Left lung (tissue), 4 donors: ENCODE measurements at regions not wholly inside any gene's neighbourhood (a gene's known extent, or its start where the extent isn't known, plus 50 kb on each side); places are given as distances from the start of the nearest gene placed in this dataset.

ENCODE experiments used
- ATAC-seq: fragments of 200-7000 bp; cut with Tn5 transposase; one replicate; pipeline ENCODE4 v1.9.1; 2020; ENCODE audit warnings: moderate library complexity
- DNase-seq, 4 donors: peaks; one replicate each; pipeline ENCODE4 v3.0.0-alpha.2; 2013 to 2020
- H3K27ac ChIP-seq, 2 donors: fragments of 200-600 bp; sonication (generic) in 1 of 2; one replicate each; pipeline versions ENCODE4 v1.5.0 to v1.8.0; 2020 to 2021
- H3K27me3 ChIP-seq, 2 donors: fragments of 200-600 bp; sonication (generic) in 1 of 2; one replicate each; pipeline versions ENCODE4 v1.5.0 to v1.8.0; 2020 to 2021
- H3K36me3 ChIP-seq, 2 donors: fragments of 200-600 bp; sonication (generic) in 1 of 2; one replicate each; pipeline versions ENCODE4 v1.5.0 to v1.8.0; 2020 to 2021
- H3K4me1 ChIP-seq, 2 donors: fragments of 200-600 bp; one replicate each; pipeline ENCODE4 v1.8.0; 2021
- H3K4me3 ChIP-seq, 2 donors: fragments of 200-600 bp; sonication (generic) in 1 of 2; one replicate each; pipeline versions ENCODE4 v1.5.0 to v1.8.0; 2020 to 2021; ENCODE audit warnings: mild to moderate bottlenecking in 1 of 2
- H3K9me3 ChIP-seq, 2 donors: fragments of 200-600 bp; sonication (generic) in 1 of 2; one replicate each; pipeline versions ENCODE4 v1.5.0 to v1.8.0; 2020 to 2021
- intact Hi-C, 2 donors: fragments of 100-400 bp; cut with DNase I; formaldehyde crosslinking; loops; one replicate each; pipeline versions ENCODE4 v1.11.2 to v1.14.2; 2022
- TF ChIP-seq, protein P1 (sequence below), 2 donors: fragments of 200-600 bp; sonication (generic) in 1 of 2; IDR thresholded peaks; one replicate each; pipeline versions ENCODE4 v1.5.0 to v1.8.0; 2021; ENCODE audit warnings: antibody characterized with exemption in 2 of 2
- donor health status: DM: no; HTN: yes; CAD: no.
- donor health status: DM: no; HTN: no; CAD: no.

GRCh38 chr1:8084913-8085312, 58.8 kb upstream of the ERRFI1 start:
- DNase-seq = no peak
- TF ChIP-seq, protein P1, sequence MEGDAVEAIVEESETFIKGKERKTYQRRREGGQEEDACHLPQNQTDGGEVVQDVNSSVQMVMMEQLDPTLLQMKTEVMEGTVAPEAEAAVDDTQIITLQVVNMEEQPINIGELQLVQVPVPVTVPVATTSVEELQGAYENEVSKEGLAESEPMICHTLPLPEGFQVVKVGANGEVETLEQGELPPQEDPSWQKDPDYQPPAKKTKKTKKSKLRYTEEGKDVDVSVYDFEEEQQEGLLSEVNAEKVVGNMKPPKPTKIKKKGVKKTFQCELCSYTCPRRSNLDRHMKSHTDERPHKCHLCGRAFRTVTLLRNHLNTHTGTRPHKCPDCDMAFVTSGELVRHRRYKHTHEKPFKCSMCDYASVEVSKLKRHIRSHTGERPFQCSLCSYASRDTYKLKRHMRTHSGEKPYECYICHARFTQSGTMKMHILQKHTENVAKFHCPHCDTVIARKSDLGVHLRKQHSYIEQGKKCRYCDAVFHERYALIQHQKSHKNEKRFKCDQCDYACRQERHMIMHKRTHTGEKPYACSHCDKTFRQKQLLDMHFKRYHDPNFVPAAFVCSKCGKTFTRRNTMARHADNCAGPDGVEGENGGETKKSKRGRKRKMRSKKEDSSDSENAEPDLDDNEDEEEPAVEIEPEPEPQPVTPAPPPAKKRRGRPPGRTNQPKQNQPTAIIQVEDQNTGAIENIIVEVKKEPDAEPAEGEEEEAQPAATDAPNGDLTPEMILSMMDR (IDR thresholded peaks at IDR 0.05) = no peak
- no peak for ATAC-seq
- Histone ChIP-seq H3K27ac (no peak overlapping the region), H3K4me1 (peaks cover 5 to 12% of the 10 kb centered on the region in 2 donors), H3K36me3 (no peaks in the 10 kb centered on the region), H3K9me3 (no peaks in the 10 kb centered on the region), H3K27me3 (no peaks in the 10 kb centered on the region), H3K4me3 (no peak overlapping the region)
- intact Hi-C loops = no loop called here

DNA sequence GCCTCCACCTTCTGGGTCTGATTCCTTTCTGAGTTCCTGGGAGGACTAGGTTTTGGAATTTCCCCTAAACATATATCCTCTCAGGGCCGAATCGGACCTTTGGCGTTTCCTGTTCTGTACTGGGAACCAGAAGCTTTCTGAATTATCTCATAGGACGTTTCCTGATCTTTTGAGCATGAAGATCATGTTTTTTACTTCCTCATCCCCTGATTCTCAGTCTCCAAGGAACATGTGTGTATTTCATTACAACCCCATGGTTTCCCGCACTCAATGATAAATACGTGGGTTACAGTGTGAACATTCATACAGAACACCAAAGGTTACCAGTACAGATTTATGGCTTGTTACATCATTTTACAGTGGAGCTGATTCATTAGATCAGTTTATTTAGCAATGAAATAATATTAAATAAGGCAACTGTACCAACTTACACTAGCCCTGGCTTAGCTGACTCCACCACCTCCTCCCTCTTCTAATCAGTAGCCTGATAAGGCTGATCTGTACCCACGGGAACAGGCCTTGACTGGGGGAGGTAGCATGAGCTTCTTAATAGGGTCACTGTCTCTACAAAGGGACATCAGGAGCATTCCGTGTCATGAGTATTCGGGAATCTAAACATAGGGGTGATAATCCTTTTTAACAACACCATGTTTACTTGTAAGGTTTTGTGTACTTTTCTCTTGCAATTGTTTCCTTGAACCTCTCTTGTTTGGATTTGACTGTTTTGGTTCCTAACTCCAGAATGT, 57.8 kb upstream of the ERRFI1 start:
- peak overlapping the region; percentile 6 to 44 for H3K27ac ChIP-seq
- intact Hi-C loops = no loop called here
- ATAC-seq = peak; percentile 50

DNA sequence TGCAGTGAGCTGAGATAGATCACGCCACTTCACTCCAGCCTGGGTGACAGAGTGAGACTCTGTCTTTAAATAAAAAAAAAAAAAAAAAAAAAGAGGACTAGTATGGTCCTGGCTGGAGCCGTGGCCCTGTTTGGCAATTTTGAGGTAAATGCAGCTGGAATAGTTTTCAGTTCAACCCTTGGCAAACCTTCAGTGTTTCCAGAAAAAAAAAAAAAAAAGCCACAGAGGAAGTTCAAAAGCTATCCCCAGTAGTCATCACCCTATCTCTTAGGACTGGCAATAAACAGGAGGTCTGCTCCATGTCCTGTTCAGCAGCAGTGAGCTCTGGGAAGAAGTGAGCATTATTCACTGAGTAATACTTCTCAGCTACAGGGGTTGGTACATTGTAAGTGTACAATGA, 56.8 kb upstream of the ERRFI1 start:
- no peaks in the 10 kb centered on the region for H3K36me3 ChIP-seq
- H3K27me3 ChIP-seq = no peaks in the 10 kb centered on the region
- intact Hi-C loops = no loop called here
- no peaks in the 10 kb centered on the region for H3K9me3 ChIP-seq
- peak overlapping the region in 1 of 2 donors; percentile 44 for H3K27ac ChIP-seq
- DNase-seq (no peak), ATAC-seq (peak; percentile 45)
- peaks cover 4 to 7% of the 10 kb centered on the region in 2 donors for H3K4me1 ChIP-seq
- TF ChIP-seq, protein P1 (IDR thresholded peaks at IDR 0.05) = no peak
- no peak overlapping the region for H3K4me3 ChIP-seq

More for the DNA sequence above, 57.8 kb upstream of the ERRFI1 start:
- H3K9me3 ChIP-seq = no peaks in the 10 kb centered on the region
- no peaks in the 10 kb centered on the region for H3K27me3 ChIP-seq
- no peak overlapping the region for H3K4me3 ChIP-seq
- no peak for DNase-seq
- no peaks in the 10 kb centered on the region for H3K36me3 ChIP-seq
- H3K4me1 ChIP-seq = peaks cover 0 to 7% of the 10 kb centered on the region in 2 donors
- TF ChIP-seq, protein P1 (IDR thresholded peaks at IDR 0.05) = no peak

DNA sequence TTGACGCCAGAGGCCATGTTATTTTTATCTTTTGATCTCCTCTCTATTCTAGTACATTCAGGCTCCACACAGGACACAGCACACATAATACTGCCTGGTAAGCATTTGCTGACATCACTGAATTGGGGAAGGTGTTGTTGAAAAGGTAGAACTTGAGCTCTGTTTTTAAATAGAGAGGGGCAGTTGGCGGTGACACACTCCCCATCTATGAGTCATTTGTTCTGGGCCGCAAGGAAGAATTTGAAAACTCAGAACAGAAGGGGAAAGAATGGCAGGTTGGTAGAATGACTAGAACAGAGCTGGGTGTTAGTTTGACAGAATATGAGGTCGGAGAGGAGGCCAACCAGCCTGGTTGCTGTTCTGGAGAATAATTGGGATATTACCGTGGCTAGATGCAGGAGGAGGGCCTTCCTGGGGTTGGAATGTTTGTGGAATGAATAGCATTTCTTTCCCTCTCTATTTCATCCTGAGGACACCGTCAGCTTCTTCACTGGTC, 52.1 kb upstream of the ERRFI1 start:
- Histone ChIP-seq H3K9me3 (no peaks in the 10 kb centered on the region), H3K27ac (peak overlapping the region; percentile 31 to 83), H3K4me1 (peaks cover 10 to 12% of the 10 kb centered on the region in 2 donors), H3K36me3 (no peaks in the 10 kb centered on the region), H3K4me3 (no peak overlapping the region), H3K27me3 (no peaks in the 10 kb centered on the region)
- DNase-seq (no peak), ATAC-seq (peak; percentile 44)
- TF ChIP-seq, protein P1 (IDR thresholded peaks at IDR 0.05) = no peak
- intact Hi-C loops = no loop called here

DNA sequence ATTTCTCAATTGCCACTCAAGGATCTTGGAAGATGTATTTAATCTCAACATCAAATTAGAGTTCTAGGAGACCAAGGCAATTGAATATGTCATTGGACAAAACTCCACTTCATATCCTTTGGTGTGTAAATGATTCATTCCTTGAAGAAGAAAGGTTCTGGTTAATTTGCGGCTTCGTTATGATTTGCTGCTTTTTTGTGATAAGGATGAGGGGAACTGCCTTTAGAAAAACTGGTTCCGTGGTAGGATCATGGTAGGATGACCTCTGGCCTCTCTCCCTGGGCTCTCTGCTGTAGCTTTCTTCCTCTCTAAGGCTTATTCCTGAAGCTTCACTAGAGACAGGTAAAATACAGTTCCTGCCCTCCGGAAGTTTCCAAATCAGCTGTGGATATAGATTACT, 51.5 kb upstream of the ERRFI1 start:
- intact Hi-C loops = no loop called here
- Histone ChIP-seq H3K4me1 (peaks cover 7 to 10% of the 10 kb centered on the region in 2 donors), H3K27me3 (no peaks in the 10 kb centered on the region), H3K36me3 (no peaks in the 10 kb centered on the region), H3K4me3 (no peak overlapping the region), H3K27ac (peak overlapping the region; percentile 24 to 83), H3K9me3 (no peaks in the 10 kb centered on the region)
- TF ChIP-seq, protein P1 (IDR thresholded peaks at IDR 0.05) = no peak
- ATAC-seq (no peak), DNase-seq (peak in 1 of 4 donors; percentile 39)
